BE2C (cell line): ENCODE measurements at regions not wholly inside any gene's neighbourhood (a gene's known extent, or its start where the extent isn't known, plus 50 kb on each side); places are given as distances from the start of the nearest gene placed in this dataset.

Experiments
- DNase-seq: peaks from one replicate; pipeline ENCODE4 v3.0.0-alpha.2; 2020
- H3K27me3 ChIP-seq: fragments of 250-450 bp; sonication (Bioruptor Pico); 2 replicates; pipeline ENCODE4 v1.5.1; 2020; ENCODE audit warnings: mild to moderate bottlenecking
- H3K36me3 ChIP-seq: fragments of 250-450 bp; sonication (Bioruptor Pico); 2 replicates; pipeline ENCODE4 v1.5.1; 2020; ENCODE audit warnings: mild to moderate bottlenecking
- H3K4me1 ChIP-seq: fragments of 250-450 bp; sonication (Bioruptor Pico); 2 replicates; pipeline ENCODE4 v1.5.1; 2020
- H3K4me3 ChIP-seq: 2 replicates; pipeline ENCODE4 v1.5.1; 2011; ENCODE audit warnings: low read depth, low read length
- H3K9me3 ChIP-seq: fragments of 250-450 bp; sonication (Bioruptor Pico); 2 replicates; pipeline ENCODE4 v1.5.1; 2020
- CTCF ChIP-seq: IDR thresholded peaks from 2 replicates; pipeline ENCODE4 v1.5.1; 2012; ENCODE audit warnings: mild to moderate bottlenecking, low read depth, low read length

- H3K4me1 ChIP-seq, result no peaks in the 10 kb centered on the region
- no peaks in the 10 kb centered on the region for H3K9me3 ChIP-seq
- H3K27me3 ChIP-seq, result no peaks in the 10 kb centered on the region
- no peak for DNase-seq
- TF ChIP-seq CTCF, result no peak
- no peak overlapping the region for H3K4me3 ChIP-seq
- no peaks in the 10 kb centered on the region for H3K36me3 ChIP-seq
Measured at GRCh38 chr2:144248350-144249034, 271.4 kb downstream of the ZEB2 start.

- TF ChIP-seq CTCF, result no peak
- no peaks in the 10 kb centered on the region for H3K4me1 ChIP-seq
- H3K9me3 ChIP-seq, result no peaks in the 10 kb centered on the region
- DNase-seq, result no peak
- no peaks in the 10 kb centered on the region for H3K27me3 ChIP-seq
- no peak overlapping the region for H3K4me3 ChIP-seq
- no peaks in the 10 kb centered on the region for H3K36me3 ChIP-seq
Measured at GRCh38 chr2:144244938-144245337, 275.0 kb downstream of the ZEB2 start.

DNA sequence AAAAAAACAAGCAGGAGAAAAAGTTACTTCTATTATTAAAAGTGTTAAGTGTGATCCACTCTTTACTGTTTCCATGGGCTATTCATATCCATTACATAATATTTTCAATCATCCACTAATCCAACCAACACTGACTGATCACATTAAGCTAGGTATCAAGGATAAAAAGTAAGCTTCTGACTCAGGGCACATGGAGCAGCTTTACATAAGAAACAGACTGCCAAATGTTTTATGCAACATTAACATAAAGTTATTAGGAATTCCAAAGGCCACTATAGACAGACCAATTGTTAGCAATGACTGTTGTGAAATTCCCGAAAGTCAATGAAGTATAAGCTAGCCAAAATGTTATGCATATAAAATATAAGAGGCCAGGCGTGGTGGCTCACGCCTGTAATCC lies 277.6 kb downstream of the ZEB2 start:
- H3K9me3 ChIP-seq, result no peaks in the 10 kb centered on the region
- H3K36me3 ChIP-seq, result no peaks in the 10 kb centered on the region
- H3K4me1 ChIP-seq, result no peaks in the 10 kb centered on the region; the same call in 1 of the 2 replicates
- no peaks in the 10 kb centered on the region for H3K27me3 ChIP-seq
- H3K4me3 ChIP-seq, result no peak overlapping the region
- no peak for TF ChIP-seq CTCF
- DNase-seq, result no peak

DNA sequence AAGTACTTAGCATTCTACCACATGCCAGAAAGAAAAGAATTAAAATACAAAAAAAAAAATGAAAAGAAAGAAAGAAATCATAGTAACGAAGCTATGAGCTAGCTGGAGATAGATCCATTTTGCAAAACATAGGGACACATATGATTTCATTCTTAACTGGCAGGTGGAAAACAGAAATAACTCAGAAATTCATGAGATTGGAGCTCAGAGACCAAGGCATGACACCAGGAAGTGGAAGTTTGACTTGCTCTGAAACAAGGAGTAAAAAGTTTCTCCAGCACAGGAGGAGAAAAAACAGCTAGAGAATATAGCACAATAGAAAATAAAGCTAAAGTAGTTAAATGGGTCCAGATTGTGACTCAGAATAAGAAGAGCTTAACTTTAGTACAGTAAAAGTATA lies 278.1 kb downstream of the ZEB2 start:
- Histone ChIP-seq H3K4me3 (no peak overlapping the region), H3K36me3 (no peaks in the 10 kb centered on the region), H3K9me3 (no peaks in the 10 kb centered on the region), H3K4me1 (no peaks in the 10 kb centered on the region; the same call in 1 of the 2 replicates), H3K27me3 (no peaks in the 10 kb centered on the region)
- no peak for DNase-seq
- no peak for TF ChIP-seq CTCF

- no peak for DNase-seq
- Histone ChIP-seq H3K27me3 (no peaks in the 10 kb centered on the region), H3K4me1 (no peaks in the 10 kb centered on the region; the same call in 1 of the 2 replicates), H3K9me3 (no peaks in the 10 kb centered on the region), H3K36me3 (no peaks in the 10 kb centered on the region), H3K4me3 (no peak overlapping the region)
- no peak for TF ChIP-seq CTCF
Measured at GRCh38 chr2:144240656-144241339, 279.1 kb downstream of the ZEB2 start.

DNA sequence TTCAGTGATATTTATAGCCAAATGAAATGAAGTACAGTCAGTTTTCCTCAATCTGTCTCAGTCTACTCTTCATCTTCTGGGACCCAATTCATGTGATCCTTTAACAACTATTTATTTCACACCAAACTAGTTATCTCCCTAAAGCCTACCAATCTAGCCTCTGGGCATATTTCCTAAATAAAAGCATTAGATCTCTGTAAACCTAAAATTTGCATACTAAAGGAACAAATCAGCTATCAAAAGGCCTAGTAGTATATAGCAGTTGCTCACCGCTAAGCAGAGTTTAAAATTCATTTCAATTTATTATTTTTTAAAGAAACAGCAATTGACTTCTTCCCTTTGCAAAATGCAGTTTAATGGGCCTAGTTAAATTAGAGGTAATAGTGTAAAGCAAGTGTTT lies 280.2 kb downstream of the ZEB2 start:
- TF ChIP-seq CTCF, result no peak
- Histone ChIP-seq H3K27me3 (no peaks in the 10 kb centered on the region), H3K4me1 (peaks cover 3% of the 10 kb centered on the region), H3K9me3 (no peaks in the 10 kb centered on the region), H3K4me3 (no peak overlapping the region), H3K36me3 (no peaks in the 10 kb centered on the region)
- no peak for DNase-seq
